K562 (cell line): ENCODE measurements at regions not wholly inside any gene's neighbourhood (a gene's known extent, or its start where the extent isn't known, plus 50 kb on each side); places are given as distances from the start of the nearest gene placed in this dataset.

ENCODE experiments used
- ARNT ChIP-seq, 2 experiments: fragments of 450-650 bp; IDR thresholded peaks; 2 replicates each; pipeline ENCODE4 v1.6.1; 2016; ENCODE audit warnings: mild to moderate bottlenecking in 1 of 2
- CCNT2 ChIP-seq: IDR thresholded peaks from 2 replicates; pipeline ENCODE4 v1.6.1; 2011; ENCODE audit warnings: borderline replicate concordance, low read depth, mild to moderate bottlenecking, moderate library complexity, mixed read lengths, low read length; ENCODE audit not compliant: insufficient read length; ENCODE audit errors: extremely low read depth
- COPS2 ChIP-seq: fragments of 450-650 bp; conservative IDR thresholded peaks from 2 replicates; pipeline ENCODE4 v1.6.1; 2016; ENCODE audit warnings: mild to moderate bottlenecking, moderate library complexity
- DDX20 ChIP-seq: fragments of 450-650 bp; IDR thresholded peaks from 2 replicates; pipeline ENCODE4 v1.6.1; 2016; ENCODE audit warnings: missing genetic modification characterization, low read depth, mild to moderate bottlenecking, missing compliant biosample characterization, moderate library complexity
- DMBX1 ChIP-seq: fragments of 250-450 bp; sonication (Bioruptor Pico); IDR thresholded peaks from 2 replicates; pipeline ENCODE4 v1.8.0; 2022; ENCODE audit warnings: inconsistent platforms, mild to moderate bottlenecking, moderate library complexity, borderline replicate concordance
- FOXJ3 ChIP-seq: sonication (generic); formaldehyde crosslinking; IDR thresholded peaks from 2 replicates; pipeline ENCODE4 v1.4.0; 2020; ENCODE audit warnings: mild to moderate bottlenecking, missing genetic modification reagents
- HNRNPLL ChIP-seq: fragments of 200-400 bp; formaldehyde crosslinking; IDR thresholded peaks from 2 replicates; pipeline ENCODE4 v1.6.1; 2017; ENCODE audit warnings: low read length, low read depth, mild to moderate bottlenecking; ENCODE audit not compliant: poor library complexity, severe bottlenecking
- JUND ChIP-seq, 2 experiments: IDR thresholded peaks; 2 replicates in 1 of 2; 3 replicates in 1 of 2; pipeline ENCODE4 v1.6.1; 2011; ENCODE audit warnings: borderline replicate concordance in 2 of 2, low read depth in 2 of 2, low read length in 2 of 2, improper control_type of control experiment in 1 of 2, missing biosample characterization in 1 of 2, missing genetic modification characterization in 1 of 2, missing genetic modification reagents in 1 of 2
- MCM2 ChIP-seq: fragments of 450-650 bp; IDR thresholded peaks from 2 replicates; pipeline ENCODE4 v1.6.1; 2017; ENCODE audit warnings: low read depth, mild to moderate bottlenecking
- MNT ChIP-seq, 2 experiments: fragments of 450-650 bp; conservative IDR thresholded peaks; 2 replicates each; pipeline ENCODE4 v1.6.1; 2017; ENCODE audit warnings: mild to moderate bottlenecking in 2 of 2, moderate library complexity in 2 of 2
- PATZ1 ChIP-seq: fragments of 250-450 bp; sonication (Bioruptor Pico); IDR thresholded peaks from 2 replicates; pipeline ENCODE4 v1.5.0; 2020; ENCODE audit warnings: mild to moderate bottlenecking, borderline replicate concordance
- RAD21 ChIP-seq, 2 experiments: fragments of 250-450 bp in 1 of 2; fragments of 450-650 bp in 1 of 2; sonication (Bioruptor Pico) in 1 of 2; formaldehyde crosslinking in 1 of 2; IDR thresholded peaks in 1 of 2; conservative IDR thresholded peaks in 1 of 2; 2 replicates each; pipeline versions ENCODE4 v1.4.0 to v1.8.0; 2020 to 2022; ENCODE audit warnings: mild to moderate bottlenecking in 2 of 2, moderate library complexity in 1 of 2
- RAD51 ChIP-seq: fragments of 450-650 bp; IDR thresholded peaks from 2 replicates; pipeline ENCODE4 v1.7.1; 2016; ENCODE audit warnings: low read depth, mild to moderate bottlenecking, borderline replicate concordance
- RBM25 ChIP-seq: fragments of 200-400 bp; formaldehyde crosslinking; IDR thresholded peaks from 2 replicates; pipeline ENCODE4 v1.6.1; 2018; ENCODE audit warnings: low read length, low read depth, moderate library complexity; ENCODE audit not compliant: severe bottlenecking
- SIRT6 ChIP-seq: IDR thresholded peaks from one replicate; pipeline ENCODE4 v1.6.1; 2012; ENCODE audit warnings: low read depth, mild to moderate bottlenecking, control low read depth, inconsistent platforms, low read length, moderate library complexity
- TAF7 ChIP-seq: fragments of 450-650 bp; IDR thresholded peaks from 2 replicates; pipeline ENCODE4 v1.6.1; 2016; ENCODE audit warnings: missing genetic modification characterization, missing compliant biosample characterization
- TCF3 ChIP-seq: sonication (generic); formaldehyde crosslinking; IDR thresholded peaks from 2 replicates; pipeline ENCODE4 v1.4.0; 2020; ENCODE audit warnings: mild to moderate bottlenecking, missing genetic modification reagents
- USF2 ChIP-seq: sonication (generic); formaldehyde crosslinking; IDR thresholded peaks from 2 replicates; pipeline ENCODE4 v1.5.0; 2020; ENCODE audit warnings: missing genetic modification reagents
- ZFP30 ChIP-seq: fragments of 250-450 bp; sonication (Bioruptor Pico); IDR thresholded peaks from 2 replicates; pipeline ENCODE4 v1.8.0; 2022; ENCODE audit warnings: moderate library complexity, mild to moderate bottlenecking, inconsistent platforms, borderline replicate concordance
- ZKSCAN8 ChIP-seq: fragments of 200-800 bp; sonication (Bioruptor generic); IDR thresholded peaks from 2 replicates; pipeline ENCODE4 v1.6.1; 2016; ENCODE audit warnings: missing genetic modification characterization, missing compliant biosample characterization
- ZNF444 ChIP-seq: fragments of 250-450 bp; sonication (Bioruptor Pico); IDR thresholded peaks from 2 replicates; pipeline ENCODE4 v1.4.0; 2020; ENCODE audit warnings: mild to moderate bottlenecking, moderate library complexity
- ZNF644 ChIP-seq: fragments of 200-800 bp; sonication (Bioruptor generic); IDR thresholded peaks from 2 replicates; pipeline ENCODE4 v1.6.1; 2016; ENCODE audit warnings: low read depth, missing genetic modification characterization, missing compliant biosample characterization
- ZNF778 ChIP-seq: fragments of 450-650 bp; formaldehyde crosslinking; IDR thresholded peaks from 2 replicates; pipeline ENCODE4 v1.4.0; 2020; ENCODE audit warnings: mild to moderate bottlenecking, moderate library complexity

GRCh38 chr15:87619161-87619960, 637.2 kb downstream of the NTRK3 start (continued):
- TF ChIP-seq JUND (IDR thresholded peaks at IDR 0.05; ENCODE audit: borderline replicate concordance, low read depth, low read length) (peak; percentile 46; the same call in 1 of the 2 replicates), JUND (tag; IDR thresholded peaks at IDR 0.05; ENCODE audit: borderline replicate concordance, low read depth, low read length) (peak; percentile 65; the same call in 1 of the 3 replicates), ZNF444 (no peak), ARNT (IDR thresholded peaks at IDR 0.05) (no peak), TCF3 (peak; percentile 45; the same call in 1 of the 2 replicates), RBM25 (no peak), USF2 (CRISPR knock-in tag) (no peak), MCM2 (no peak), PATZ1 (CRISPR knock-in tag) (no peak), FOXJ3 (CRISPR knock-in tag) (no peak), ZKSCAN8 (CRISPR knock-in tag) (no peak), SIRT6 (no peak), COPS2 (no peak), HNRNPLL (no peak), ZFP30 (no peak), ZNF644 (tag) (no peak), RAD21 (CRISPR knock-in tag; conservative IDR thresholded peaks at IDR 0.05 in 1 of 2, IDR thresholded peaks at IDR 0.05 in 1 of 2) (no peak), ZNF778 (CRISPR knock-in tag) (no peak), MNT (conservative IDR thresholded peaks at IDR 0.05) (no peak), RAD51 (no peak), DMBX1 (CRISPR knock-in tag) (no peak), CCNT2 (no peak), DDX20 (tag) (no peak), TAF7 (tag) (no peak)
